ENCODE measurements at regions not wholly inside any gene's neighbourhood (a gene's known extent, or its start where the extent isn't known, plus 50 kb on each side); places are given as distances from the start of the nearest gene placed in this dataset.

- DNase-seq (ENCODE audit: insufficient read length, low spot score, missing footprints) = no peak
- Histone ChIP-seq H4K20me1 (ENCODE audit: insufficient read depth, low read length) (no peaks in the 10 kb centered on the region), H3K4me3 (ENCODE audit: insufficient read depth, low read length) (no peak overlapping the region), H3K27me3 (ENCODE audit: insufficient read depth, low read length) (no peaks in the 10 kb centered on the region), H3K36me3 (ENCODE audit: insufficient read depth, low read length) (no peaks in the 10 kb centered on the region), H3K79me2 (ENCODE audit: insufficient read depth, low read length) (no peaks in the 10 kb centered on the region), H3K27ac (ENCODE audit: low read depth, low read length) (no peak overlapping the region), H2AFZ (ENCODE audit: low read length) (no peak overlapping the region), H3K4me1 (ENCODE audit: insufficient read depth, low read length) (no peaks in the 10 kb centered on the region), H3K4me2 (ENCODE audit: insufficient read depth, low read length) (no peak overlapping the region), H3K9me3 (ENCODE audit: low read depth, low read length) (peaks cover under 1% of the 10 kb centered on the region)
- no peak for TF ChIP-seq CTCF (IDR thresholded peaks at IDR 0.05; ENCODE audit: extremely low read depth, low read depth, low read length)
Measured at GRCh38 chr19:28130066-28130511, 1082.9 kb downstream of the UQCRFS1 start.

GRCh38 chr19:28128341-28128740, 1084.6 kb downstream of the UQCRFS1 start:
- Histone ChIP-seq H3K79me2 (ENCODE audit: insufficient read depth, low read length) (no peaks in the 10 kb centered on the region), H3K27me3 (ENCODE audit: insufficient read depth, low read length) (no peaks in the 10 kb centered on the region), H3K9me3 (ENCODE audit: low read depth, low read length) (peaks cover 2% of the 10 kb centered on the region), H2AFZ (ENCODE audit: low read length) (no peak overlapping the region), H3K4me1 (ENCODE audit: insufficient read depth, low read length) (no peaks in the 10 kb centered on the region), H4K20me1 (ENCODE audit: insufficient read depth, low read length) (no peaks in the 10 kb centered on the region), H3K36me3 (ENCODE audit: insufficient read depth, low read length) (no peaks in the 10 kb centered on the region), H3K4me2 (ENCODE audit: insufficient read depth, low read length) (no peak overlapping the region), H3K4me3 (ENCODE audit: insufficient read depth, low read length) (no peak overlapping the region), H3K27ac (ENCODE audit: low read depth, low read length) (no peak overlapping the region)
- no peak for TF ChIP-seq CTCF (IDR thresholded peaks at IDR 0.05; ENCODE audit: extremely low read depth, low read depth, low read length)
- no peak for DNase-seq (ENCODE audit: insufficient read length, low spot score, missing footprints)

- no peaks in the 10 kb centered on the region for H3K36me3 ChIP-seq (ENCODE audit: insufficient read depth, low read length)
- no peaks in the 10 kb centered on the region for H3K79me2 ChIP-seq (ENCODE audit: insufficient read depth, low read length)
- DNase-seq (ENCODE audit: insufficient read length, low spot score, missing footprints) = no peak
- no peaks in the 10 kb centered on the region for H3K27me3 ChIP-seq (ENCODE audit: insufficient read depth, low read length)
- peaks cover 2% of the 10 kb centered on the region for H3K9me3 ChIP-seq (ENCODE audit: low read depth, low read length)
- H3K4me1 ChIP-seq (ENCODE audit: insufficient read depth, low read length) = no peaks in the 10 kb centered on the region
- H3K27ac ChIP-seq (ENCODE audit: low read depth, low read length) = no peak overlapping the region
- H2AFZ ChIP-seq (ENCODE audit: low read length) = no peak overlapping the region
- no peaks in the 10 kb centered on the region for H4K20me1 ChIP-seq (ENCODE audit: insufficient read depth, low read length)
- no peak overlapping the region for H3K4me3 ChIP-seq (ENCODE audit: insufficient read depth, low read length)
- TF ChIP-seq CTCF (IDR thresholded peaks at IDR 0.05; ENCODE audit: extremely low read depth, low read depth, low read length) = no peak
- H3K4me2 ChIP-seq (ENCODE audit: insufficient read depth, low read length) = no peak overlapping the region
Measured at GRCh38 chr19:28126135-28126898, 1086.6 kb downstream of the UQCRFS1 start.

- no peaks in the 10 kb centered on the region for H3K4me1 ChIP-seq (ENCODE audit: insufficient read depth, low read length)
- H3K79me2 ChIP-seq (ENCODE audit: insufficient read depth, low read length) = no peaks in the 10 kb centered on the region
- no peak for TF ChIP-seq CTCF (IDR thresholded peaks at IDR 0.05; ENCODE audit: extremely low read depth, low read depth, low read length)
- no peaks in the 10 kb centered on the region for H3K27me3 ChIP-seq (ENCODE audit: insufficient read depth, low read length)
- DNase-seq (ENCODE audit: insufficient read length, low spot score, missing footprints) = no peak
- no peaks in the 10 kb centered on the region for H3K36me3 ChIP-seq (ENCODE audit: insufficient read depth, low read length)
- peaks cover 2% of the 10 kb centered on the region for H3K9me3 ChIP-seq (ENCODE audit: low read depth, low read length)
- no peak overlapping the region for H3K27ac ChIP-seq (ENCODE audit: low read depth, low read length)
- H4K20me1 ChIP-seq (ENCODE audit: insufficient read depth, low read length) = no peaks in the 10 kb centered on the region
- no peak overlapping the region for H3K4me3 ChIP-seq (ENCODE audit: insufficient read depth, low read length)
- no peak overlapping the region for H2AFZ ChIP-seq (ENCODE audit: low read length)
- H3K4me2 ChIP-seq (ENCODE audit: insufficient read depth, low read length) = no peak overlapping the region
Measured at GRCh38 chr19:28122734-28123133, 1090.2 kb downstream of the UQCRFS1 start.

Measured in osteoblast (primary cell).